ENCODE measurements at regions not wholly inside any gene's neighbourhood (a gene's known extent, or its start where the extent isn't known, plus 50 kb on each side); places are given as distances from the start of the nearest gene placed in this dataset.

GRCh38 chr5:4245076-4245475, 649.4 kb downstream of the IRX1 start:
- Histone ChIP-seq H3K4me3 (no peak overlapping the region), H3K27ac (no peak overlapping the region), H3K27me3 (replicated peaks; ENCODE audit: insufficient read depth) (no peaks in the 10 kb centered on the region), H3K4me1 (ENCODE audit: control insufficient read depth in 1 of 2, low read depth in 2 of 2) (no peaks in the 10 kb centered on the region), H3K36me3 (no peaks in the 10 kb centered on the region), H3K9me3 (no peaks in the 10 kb centered on the region)
- no peak for DNase-seq (ENCODE audit: low spot score)
- ATAC-seq (ENCODE audit: insufficient number of reproducible peaks, low FRiP score, low read depth), result no peak
- no peak for TF ChIP-seq CTCF (IDR thresholded peaks at IDR 0.05)

- Histone ChIP-seq H3K9me3 (no peaks in the 10 kb centered on the region), H3K27ac (no peak overlapping the region), H3K4me3 (no peak overlapping the region), H3K36me3 (no peaks in the 10 kb centered on the region), H3K27me3 (replicated peaks; ENCODE audit: insufficient read depth) (no peaks in the 10 kb centered on the region), H3K4me1 (ENCODE audit: control insufficient read depth in 1 of 2, low read depth in 2 of 2) (no peaks in the 10 kb centered on the region)
- no peak for TF ChIP-seq CTCF (IDR thresholded peaks at IDR 0.05)
- DNase-seq (ENCODE audit: low spot score) (no peak), ATAC-seq (ENCODE audit: insufficient number of reproducible peaks, low FRiP score, low read depth) (no peak)
Measured at GRCh38 chr5:4245511-4245910, 649.9 kb downstream of the IRX1 start.

- H3K4me3 ChIP-seq, result no peak overlapping the region
- no peak for TF ChIP-seq CTCF (IDR thresholded peaks at IDR 0.05)
- H3K27ac ChIP-seq, result no peak overlapping the region
- DNase-seq (ENCODE audit: low spot score) (no peak), ATAC-seq (ENCODE audit: insufficient number of reproducible peaks, low FRiP score, low read depth) (no peak)
- no peaks in the 10 kb centered on the region for H3K4me1 ChIP-seq (ENCODE audit: control insufficient read depth in 1 of 2, low read depth in 2 of 2)
- H3K27me3 ChIP-seq (replicated peaks; ENCODE audit: insufficient read depth), result no peaks in the 10 kb centered on the region
- no peaks in the 10 kb centered on the region for H3K9me3 ChIP-seq
- H3K36me3 ChIP-seq, result no peaks in the 10 kb centered on the region
Measured at GRCh38 chr5:4246447-4246846, 650.8 kb downstream of the IRX1 start.

- TF ChIP-seq CTCF (IDR thresholded peaks at IDR 0.05), result no peak
- no peak overlapping the region for H3K27ac ChIP-seq
- H3K9me3 ChIP-seq, result no peaks in the 10 kb centered on the region
- DNase-seq (ENCODE audit: low spot score), result no peak
- ATAC-seq (ENCODE audit: insufficient number of reproducible peaks, low FRiP score, low read depth), result no peak
- H3K27me3 ChIP-seq (replicated peaks; ENCODE audit: insufficient read depth), result no peaks in the 10 kb centered on the region
- H3K4me3 ChIP-seq, result no peak overlapping the region
- H3K36me3 ChIP-seq, result no peaks in the 10 kb centered on the region
- H3K4me1 ChIP-seq (ENCODE audit: control insufficient read depth in 1 of 2, low read depth in 2 of 2), result no peaks in the 10 kb centered on the region
Measured at GRCh38 chr5:4250254-4250653, 654.6 kb downstream of the IRX1 start.

GRCh38 chr5:4252385-4252784, 656.8 kb downstream of the IRX1 start:
- no peak for TF ChIP-seq CTCF (IDR thresholded peaks at IDR 0.05)
- no peaks in the 10 kb centered on the region for H3K27me3 ChIP-seq (replicated peaks; ENCODE audit: insufficient read depth)
- H3K4me3 ChIP-seq, result no peak overlapping the region
- DNase-seq (ENCODE audit: low spot score) (no peak), ATAC-seq (ENCODE audit: insufficient number of reproducible peaks, low FRiP score, low read depth) (no peak)
- no peaks in the 10 kb centered on the region for H3K9me3 ChIP-seq
- no peaks in the 10 kb centered on the region for H3K4me1 ChIP-seq (ENCODE audit: control insufficient read depth in 1 of 2, low read depth in 2 of 2)
- no peak overlapping the region for H3K27ac ChIP-seq
- H3K36me3 ChIP-seq, result no peaks in the 10 kb centered on the region

Data from thoracic aorta (tissue), 2 donors.